GM21619 (cell line): ENCODE measurements at regions not wholly inside any gene's neighbourhood (a gene's known extent, or its start where the extent isn't known, plus 50 kb on each side); places are given as distances from the start of the nearest gene placed in this dataset.
"Not testable (repeated sequence)": the region's sequence is repeated elsewhere in the genome, so short reads cannot be mapped to it uniquely, and the experiment has no call there.

Experiments used
- ATAC-seq: cut with Tn5 transposase; IDR thresholded peaks from one replicate; pipeline ENCODE4 v1.9.1; 2021; ENCODE audit not compliant: unreplicated experiment

- ATAC-seq = no peak
These were observed 449.7 kb downstream of the PCDH7 start for GRCh38 chr4:31169846-31170245.

GRCh38 chr4:31171362-31171761 is 451.2 kb downstream of the PCDH7 start:
- ATAC-seq = no peak

GRCh38 chr4:31175242-31175910 is 455.2 kb downstream of the PCDH7 start:
- no peak for ATAC-seq

GRCh38 chr4:31183256-31183655 is 463.1 kb downstream of the PCDH7 start:
- ATAC-seq = no peak

DNA sequence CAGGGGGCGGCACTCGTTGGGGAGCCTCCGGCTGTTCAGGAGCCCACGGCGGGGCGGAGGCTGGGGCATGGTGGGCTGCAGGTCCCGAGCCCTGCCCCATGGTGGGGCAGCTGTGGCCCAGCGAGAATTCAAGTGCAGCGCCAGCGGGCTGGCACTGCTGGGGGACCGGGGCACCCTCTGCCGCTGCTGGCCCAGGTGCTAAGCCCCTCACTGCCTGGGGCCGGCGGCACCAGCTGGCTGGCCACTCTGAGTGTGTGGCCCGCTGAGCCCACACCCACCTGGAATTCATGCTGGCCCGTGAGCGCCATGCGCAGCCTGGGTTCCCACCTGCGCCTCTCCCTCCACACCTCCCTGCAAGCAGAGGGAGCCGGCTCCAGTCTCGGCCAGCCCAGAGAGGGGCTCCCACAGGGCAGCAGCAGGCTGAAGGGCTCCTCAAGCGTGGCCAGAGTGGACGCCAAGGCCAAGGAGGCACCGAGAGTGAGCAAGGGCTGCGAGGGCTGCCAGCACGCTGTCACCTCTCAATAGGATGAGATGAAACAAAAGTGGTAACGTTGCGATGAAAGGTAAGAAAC is 464.9 kb downstream of the PCDH7 start:
- no peak for ATAC-seq

- ATAC-seq = no peak
These were observed 467.8 kb downstream of the PCDH7 start for GRCh38 chr4:31187979-31188378.

DNA sequence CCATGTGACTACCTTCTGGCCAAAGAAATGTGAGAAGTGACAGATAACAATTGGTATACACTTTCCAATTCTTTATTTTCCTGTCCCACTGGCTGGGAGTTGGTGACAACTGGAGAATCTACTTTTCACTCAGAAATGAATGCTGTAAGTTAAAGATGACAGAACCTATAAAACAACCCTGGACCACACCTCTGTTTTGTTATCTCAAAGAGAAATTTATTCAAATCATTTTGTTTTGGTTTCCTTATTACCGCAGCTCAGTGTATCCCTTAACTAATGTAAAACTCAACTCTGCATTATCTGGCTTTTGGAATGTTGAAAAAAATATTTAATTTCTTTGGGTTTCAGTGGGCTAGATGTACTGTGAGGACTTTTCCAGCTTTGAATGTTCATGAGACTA is 469.8 kb downstream of the PCDH7 start:
- no peak for ATAC-seq

GRCh38 chr4:31190671-31191070 is 470.5 kb downstream of the PCDH7 start:
- ATAC-seq = no peak

- ATAC-seq = no peak
These were observed 472.2 kb downstream of the PCDH7 start for GRCh38 chr4:31192341-31192740.

GRCh38 chr4:31193521-31193920 is 473.4 kb downstream of the PCDH7 start:
- ATAC-seq = no peak

DNA sequence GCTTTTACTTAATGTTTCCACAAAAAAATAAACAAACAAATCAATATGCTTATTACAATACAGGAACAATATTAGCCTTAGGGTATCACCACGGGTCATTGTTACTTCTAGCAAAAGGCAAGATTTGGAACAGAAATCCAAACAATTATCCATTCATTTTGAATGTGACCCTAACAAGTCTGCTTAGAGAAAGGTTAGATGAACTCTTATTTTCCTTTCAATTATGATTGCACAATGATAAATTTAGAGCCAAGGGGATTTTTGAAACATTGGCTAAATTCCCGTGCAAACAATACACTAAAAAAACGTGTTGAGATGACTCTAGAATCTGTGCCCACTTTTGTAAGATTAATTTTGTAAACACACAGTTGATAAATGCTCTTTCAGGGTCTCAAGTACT is 474.7 kb downstream of the PCDH7 start:
- no peak for ATAC-seq

- no peak for ATAC-seq
These were observed 479.5 kb downstream of the PCDH7 start for GRCh38 chr4:31199644-31200043.

- not testable (repeated sequence) for ATAC-seq
These were observed 481.9 kb downstream of the PCDH7 start for GRCh38 chr4:31202054-31202453.

GRCh38 chr4:31204874-31205273 is 484.7 kb downstream of the PCDH7 start:
- ATAC-seq = no peak

DNA sequence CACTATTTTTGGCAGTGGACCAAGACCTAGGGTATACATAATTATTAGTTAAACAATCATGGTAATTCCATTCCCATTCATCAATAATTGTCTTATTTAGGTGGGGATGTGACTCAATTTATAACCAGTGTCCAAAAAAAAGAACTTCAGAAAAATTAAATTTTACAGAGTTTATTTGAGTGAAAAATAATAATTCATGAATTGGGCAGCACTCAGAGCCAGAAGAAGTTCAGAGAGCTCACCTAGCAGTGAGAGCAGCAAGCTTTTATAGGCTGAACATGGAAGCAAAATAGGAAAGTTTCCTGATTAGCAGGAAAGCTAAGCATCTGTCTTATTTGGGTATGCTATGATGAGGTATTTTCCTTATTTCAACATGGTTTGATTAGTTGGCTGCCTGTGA is 500.8 kb downstream of the PCDH7 start:
- no peak for ATAC-seq

DNA sequence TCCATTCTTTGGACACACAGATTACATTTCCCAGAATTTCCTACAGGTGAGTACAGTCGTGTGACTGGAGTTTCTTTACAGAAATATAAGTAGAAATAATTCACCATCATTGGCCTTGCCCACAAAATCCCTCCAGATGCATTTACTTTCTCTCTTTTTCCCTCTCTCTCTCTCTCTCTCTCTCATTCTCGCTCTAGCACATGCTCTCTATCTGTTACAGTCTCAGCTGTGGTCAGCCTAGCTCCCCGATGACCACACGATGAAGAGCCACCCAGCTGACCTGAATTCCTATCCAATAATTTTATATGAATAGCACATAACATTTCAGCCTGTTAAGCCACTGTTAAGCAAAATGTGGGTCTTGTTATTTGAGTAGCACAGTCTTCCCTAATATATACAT is 507.9 kb downstream of the PCDH7 start:
- ATAC-seq = no peak

DNA sequence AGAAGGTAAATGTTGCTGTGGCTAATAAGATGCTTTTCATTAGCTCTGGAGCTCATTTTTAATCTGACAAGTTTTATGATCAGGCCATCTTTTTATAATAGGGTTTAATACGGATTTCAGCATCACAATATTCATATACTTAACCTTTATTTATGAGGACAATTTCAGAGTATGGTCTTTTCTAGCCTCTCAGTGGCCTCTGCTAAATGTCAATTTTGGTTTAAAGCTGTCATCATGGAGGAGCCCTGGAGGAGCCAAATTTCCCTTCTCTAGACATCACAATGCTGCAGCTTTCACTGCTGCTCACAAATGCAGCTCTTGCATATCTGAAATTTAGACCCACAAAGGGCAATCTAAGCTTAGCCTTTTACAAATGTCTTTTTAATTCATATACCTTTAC is 510.4 kb downstream of the PCDH7 start:
- no peak for ATAC-seq

DNA sequence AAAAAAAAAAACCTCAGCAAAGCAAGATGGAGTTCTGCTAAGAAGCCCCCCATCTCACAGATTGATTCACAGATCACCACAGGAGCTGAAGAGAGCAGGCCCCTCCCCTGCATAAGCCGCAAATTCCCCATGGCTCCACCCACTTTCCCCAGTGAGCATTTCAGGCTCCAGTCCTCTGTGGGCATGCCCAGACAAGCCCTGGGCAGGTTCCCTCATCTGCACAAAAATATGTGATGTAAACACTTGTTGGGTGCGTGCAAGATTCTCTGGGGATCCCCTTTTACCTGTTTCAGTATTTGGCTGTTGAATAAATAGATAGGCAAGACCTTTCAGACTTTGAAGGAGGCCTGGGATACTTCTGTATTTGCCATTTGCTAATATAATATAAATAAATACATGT is 514.3 kb downstream of the PCDH7 start:
- ATAC-seq = no peak

DNA sequence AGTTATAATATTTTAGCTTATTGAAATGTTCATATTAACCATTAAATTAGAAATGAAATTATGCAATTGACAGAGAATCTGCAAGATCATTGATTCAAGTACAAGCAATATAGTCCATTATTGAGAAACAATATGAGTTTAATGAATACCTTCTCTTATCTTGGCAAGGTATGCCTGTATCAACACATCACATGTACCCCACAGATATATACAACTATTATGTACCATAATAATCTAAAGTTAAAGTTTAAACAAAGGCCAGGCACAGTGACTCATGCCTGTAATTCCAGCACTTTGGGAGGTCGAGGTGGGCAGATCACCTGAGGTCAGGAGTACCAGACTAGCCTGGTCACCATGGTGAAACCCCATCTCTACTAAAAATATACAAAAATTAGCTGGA is 514.7 kb downstream of the PCDH7 start:
- ATAC-seq = no peak

- ATAC-seq = no peak
These were observed 516.0 kb downstream of the PCDH7 start for GRCh38 chr4:31236020-31236638.

DNA sequence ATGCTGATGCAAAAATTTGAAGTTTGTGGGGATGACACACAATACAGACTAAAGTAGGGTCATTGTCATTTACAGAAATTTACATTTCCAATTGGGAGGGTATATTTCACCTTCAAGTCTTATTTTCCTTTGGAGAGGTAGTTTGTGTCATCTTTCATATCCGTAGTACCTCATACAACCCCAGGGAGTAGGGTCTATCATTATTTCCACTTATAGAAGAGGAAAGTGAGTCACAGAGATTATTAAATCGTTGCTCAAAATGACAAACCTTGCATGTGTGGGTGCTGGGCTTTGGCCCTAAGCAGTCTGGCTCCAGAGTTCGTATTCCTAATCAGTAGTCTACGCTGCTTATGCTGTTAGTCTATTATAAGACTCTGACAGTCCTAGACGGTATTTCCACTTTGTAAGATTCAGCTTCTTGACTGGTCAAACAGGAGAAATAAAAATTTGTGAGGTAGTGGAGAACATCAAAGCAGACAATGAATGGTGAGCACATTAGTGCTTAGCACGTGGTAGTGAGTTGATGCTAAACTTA is 516.5 kb downstream of the PCDH7 start:
- ATAC-seq = no peak

DNA sequence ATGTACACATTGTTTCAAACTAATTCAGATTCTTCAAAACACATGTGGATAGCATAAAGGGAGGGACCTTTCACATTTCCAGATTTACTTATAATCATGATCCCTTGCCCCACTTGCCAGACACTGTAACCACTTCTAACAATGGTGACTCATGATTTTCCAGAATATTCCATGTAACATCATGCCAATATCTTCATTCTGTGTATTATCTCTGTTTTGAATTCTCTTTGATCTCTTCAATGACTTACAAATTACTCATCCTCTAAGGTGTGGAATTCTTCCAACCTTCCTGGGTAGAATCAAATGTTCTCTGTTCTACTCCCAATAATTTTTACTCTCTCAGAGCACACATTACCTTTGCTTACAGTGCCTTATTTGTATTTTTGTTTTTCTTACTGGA is 517.1 kb downstream of the PCDH7 start:
- no peak for ATAC-seq
